ENCODE measurements at regions not wholly inside any gene's neighbourhood (a gene's known extent, or its start where the extent isn't known, plus 50 kb on each side); places are given as distances from the start of the nearest gene placed in this dataset.
A peak's percentile ranks its signal among the peaks of the same experiment; 100 is the strongest.
"Not testable (repeated sequence)": the region's sequence is repeated elsewhere in the genome, so short reads cannot be mapped to it uniquely, and the experiment has no call there.

- DNase-seq = peak; percentile 58 to 91 (median 78)
- intact Hi-C loops (cut with DNase I) = loop anchor here (10.0 kb wide), 2 partner anchors 125 to 535 kb away; partner anchors contain the start of gene TRIM13
These were observed 314.2 kb downstream of the DLEU7 start for GRCh38 chr13:50529154-50529882.

DNA sequence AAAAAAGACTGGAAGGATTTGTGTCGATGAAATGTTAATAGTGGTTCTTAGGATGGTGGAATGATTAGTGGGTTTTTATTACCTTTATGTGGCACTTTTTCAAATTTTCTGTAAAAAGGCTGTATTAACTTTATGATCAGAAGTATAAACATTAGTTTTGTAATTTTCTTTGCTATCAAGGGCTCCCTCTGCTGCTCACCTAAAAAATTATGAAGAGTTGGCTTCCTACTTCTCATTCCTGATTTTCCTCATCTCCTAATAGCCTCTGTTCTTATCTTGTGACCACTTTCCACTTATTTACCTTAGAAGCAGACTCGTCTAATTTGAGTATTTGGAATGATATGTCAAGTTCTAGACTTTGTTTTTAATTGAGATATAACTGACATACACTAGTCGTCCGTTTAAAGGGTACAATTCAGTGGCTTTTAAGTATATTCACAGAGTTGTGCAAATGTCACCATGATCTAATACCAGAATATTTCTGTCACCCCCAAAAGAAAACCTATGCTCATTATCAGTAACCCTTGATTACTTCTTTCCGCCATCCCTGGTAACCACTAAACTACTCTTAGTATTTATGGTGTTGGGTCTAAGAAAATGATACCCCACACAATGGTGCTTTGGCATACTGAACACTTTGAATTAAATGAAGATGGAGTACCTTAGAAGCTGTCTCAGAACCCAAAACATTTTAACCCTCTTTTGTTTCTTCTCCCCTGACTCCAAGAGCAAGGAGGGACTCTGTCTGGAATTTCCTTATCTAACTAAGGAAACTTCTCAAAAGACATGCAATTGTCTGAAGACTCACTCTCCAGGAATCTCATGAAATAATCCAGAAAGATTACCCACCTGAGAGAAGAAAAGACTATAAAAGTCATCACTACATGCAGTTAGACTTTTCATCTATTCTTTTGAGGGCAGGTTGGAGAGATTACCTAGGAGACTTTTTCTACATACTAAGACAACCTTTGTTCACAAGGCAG lies 311.3 kb downstream of the DLEU7 start:
- intact Hi-C loops (cut with DNase I) = loop anchor here (10.0 kb wide), 1 partner anchor 263 kb away; no protein-coding TSS in a partner anchor
- DNase-seq = peak in 3 of 42 donors; percentile 19 to 60 (median 59)

DNA sequence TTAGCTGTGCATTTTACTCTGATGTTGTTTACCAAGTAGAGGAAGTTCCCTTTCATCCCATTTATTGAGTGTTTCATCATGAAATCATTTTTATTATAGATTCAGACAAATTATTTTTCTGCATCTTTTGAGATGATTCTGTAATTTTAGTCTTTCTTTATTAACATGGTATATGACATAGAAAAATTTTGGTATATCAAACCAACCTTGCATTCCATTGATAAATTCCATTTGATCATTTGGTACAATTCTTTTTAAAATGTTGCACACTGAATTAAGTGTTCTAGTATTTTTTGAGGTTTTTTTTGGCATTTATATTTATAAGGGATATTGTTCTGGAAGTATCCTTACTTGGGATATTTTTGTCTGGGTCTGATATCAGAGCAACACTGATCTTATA lies 308.4 kb downstream of the DLEU7 start:
- DNase-seq = no peak
- intact Hi-C loops (cut with DNase I) = loop anchor here (10.0 kb wide), 1 partner anchor 260 kb away; no protein-coding TSS in a partner anchor

DNA sequence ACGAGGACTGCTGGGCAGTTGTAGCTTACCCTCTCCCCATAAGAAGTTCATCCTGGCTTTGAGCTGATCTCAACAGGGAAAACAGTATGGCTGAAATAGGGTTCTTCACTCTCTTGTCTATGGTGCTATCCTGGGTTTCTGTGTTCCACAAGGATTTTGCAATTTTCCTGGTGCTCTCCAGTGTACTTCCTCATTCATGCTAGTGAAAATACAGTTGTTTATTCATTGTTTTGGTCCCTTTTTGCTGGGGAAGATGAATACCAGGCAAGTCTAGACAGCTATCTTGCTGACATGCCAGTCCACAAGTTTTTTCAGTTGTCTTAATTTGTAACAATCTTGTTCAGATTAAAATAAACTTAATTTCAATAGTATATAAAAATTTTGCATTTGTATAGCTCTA lies 306.5 kb downstream of the DLEU7 start:
- intact Hi-C loops (cut with DNase I) = loop anchor here (10.0 kb wide), 1 partner anchor 258 kb away; no protein-coding TSS in a partner anchor
- DNase-seq = no peak

- no peak for DNase-seq
- intact Hi-C loops (cut with DNase I) = loop anchor here (10.0 kb wide), 1 partner anchor 255 kb away; no protein-coding TSS in a partner anchor
These were observed 303.5 kb downstream of the DLEU7 start for GRCh38 chr13:50539791-50540530.

GRCh38 chr13:50543141-50543540 lies 300.4 kb downstream of the DLEU7 start:
- intact Hi-C loops (cut with DNase I) = no loop called here
- no peak for DNase-seq

DNA sequence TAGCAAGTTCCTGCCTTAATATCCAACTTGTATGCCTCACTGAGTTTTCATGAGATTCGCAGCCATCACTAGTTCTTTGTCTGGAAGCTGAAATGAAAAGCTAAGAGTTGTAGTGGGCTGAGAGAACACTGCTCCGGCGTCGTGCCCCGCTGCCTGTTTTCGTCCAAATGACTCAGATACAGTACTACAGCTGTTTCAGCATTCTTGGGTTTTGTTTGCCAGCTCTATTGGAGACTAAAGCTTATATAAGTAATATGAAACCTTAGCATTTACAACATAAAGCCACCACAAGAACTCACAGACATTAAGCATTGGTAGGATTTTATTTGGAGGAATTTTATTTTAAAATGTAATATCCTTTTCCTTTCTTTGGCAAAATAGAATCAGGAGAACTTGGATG lies 299.7 kb downstream of the DLEU7 start:
- intact Hi-C loops (cut with DNase I) = no loop called here
- peak in 12 of 42 donors; percentile 3 to 57 (median 26) for DNase-seq

DNA sequence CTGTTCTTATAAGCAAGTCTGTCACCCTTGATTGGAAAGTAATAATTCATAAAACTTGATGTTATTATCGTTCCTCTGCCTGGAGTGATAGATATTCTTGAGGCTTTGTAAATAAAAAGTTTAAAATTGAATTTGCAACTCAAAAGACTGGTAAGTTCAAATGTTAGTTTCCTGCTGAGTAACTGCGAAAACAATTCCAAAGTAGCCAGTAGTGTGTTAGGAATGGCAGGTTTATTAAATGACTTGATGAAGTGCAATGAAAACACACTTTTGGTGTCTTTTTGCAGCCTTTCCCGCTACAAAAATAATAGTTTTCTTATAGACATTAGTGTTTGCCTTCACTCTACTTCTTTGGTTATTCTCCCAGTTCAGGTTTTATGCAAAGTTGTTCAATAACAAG lies 299.3 kb downstream of the DLEU7 start:
- DNase-seq = no peak
- intact Hi-C loops (cut with DNase I) = no loop called here

- DNase-seq; intact Hi-C loops (cut with DNase I): not testable (repeated sequence)
These were observed 296.3 kb downstream of the DLEU7 start for GRCh38 chr13:50547175-50547574.

DNA sequence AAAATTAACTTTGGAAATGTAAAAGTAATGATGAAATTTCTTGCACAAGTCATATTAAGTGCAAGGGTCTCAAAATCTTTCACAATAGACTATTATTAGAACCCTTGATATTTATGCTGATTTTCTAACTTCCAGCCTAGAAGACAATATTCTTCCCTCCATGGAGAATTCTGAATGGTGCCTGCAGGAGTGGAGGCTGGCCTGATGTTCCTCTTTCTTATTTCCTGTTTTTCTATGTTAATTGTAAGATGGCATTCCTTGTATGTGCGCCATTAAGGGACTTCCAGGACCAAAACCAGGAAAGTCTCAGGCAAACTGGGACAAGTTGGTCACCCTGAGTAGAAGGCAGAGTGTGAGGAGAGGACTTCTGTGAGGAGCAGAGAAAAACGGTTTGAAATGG lies 294.9 kb downstream of the DLEU7 start:
- intact Hi-C loops (cut with DNase I) = no loop called here
- DNase-seq = no peak

DNA sequence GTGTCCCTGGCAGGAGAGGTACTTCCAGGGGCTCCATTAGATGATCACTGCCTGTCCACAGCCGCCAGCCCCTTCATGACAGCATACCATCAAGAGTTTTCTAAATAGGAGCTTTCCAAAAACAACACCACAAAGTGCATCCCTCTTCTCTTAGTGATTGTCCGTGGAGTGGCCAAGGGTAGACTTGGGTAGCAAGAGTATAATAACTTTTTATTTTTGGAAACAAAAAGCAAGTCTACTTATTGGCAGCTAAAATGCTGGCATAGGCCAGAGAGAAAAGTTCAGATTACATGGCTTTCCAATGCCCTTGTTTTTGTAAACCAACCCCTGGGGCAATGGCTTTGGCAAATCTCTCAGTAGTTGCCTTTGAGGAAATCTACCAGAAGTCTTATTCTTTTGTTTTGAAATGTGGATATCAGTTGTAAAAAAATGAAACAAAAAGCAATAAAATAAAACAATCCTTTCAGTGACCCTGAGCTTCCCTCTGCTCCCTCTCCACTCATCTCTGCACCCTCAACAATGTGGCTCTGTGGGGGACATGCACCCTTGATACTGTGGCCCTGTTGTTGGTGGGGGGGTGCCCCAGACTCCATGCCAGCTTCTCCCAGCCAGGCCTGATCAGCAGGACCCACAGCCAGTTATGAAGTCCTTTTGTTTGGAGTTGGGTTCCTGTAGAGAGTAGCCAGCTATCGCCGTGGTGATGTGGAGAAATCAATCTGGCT lies 294.1 kb downstream of the DLEU7 start:
- DNase-seq = no peak
- intact Hi-C loops (cut with DNase I) = no loop called here

- intact Hi-C loops (cut with DNase I) = no loop called here
- no peak for DNase-seq
These were observed 293.3 kb downstream of the DLEU7 start for GRCh38 chr13:50550151-50550550.

GRCh38 chr13:50552424-50552966 lies 291.0 kb downstream of the DLEU7 start:
- intact Hi-C loops (cut with DNase I) = no loop called here
- no peak for DNase-seq

DNA sequence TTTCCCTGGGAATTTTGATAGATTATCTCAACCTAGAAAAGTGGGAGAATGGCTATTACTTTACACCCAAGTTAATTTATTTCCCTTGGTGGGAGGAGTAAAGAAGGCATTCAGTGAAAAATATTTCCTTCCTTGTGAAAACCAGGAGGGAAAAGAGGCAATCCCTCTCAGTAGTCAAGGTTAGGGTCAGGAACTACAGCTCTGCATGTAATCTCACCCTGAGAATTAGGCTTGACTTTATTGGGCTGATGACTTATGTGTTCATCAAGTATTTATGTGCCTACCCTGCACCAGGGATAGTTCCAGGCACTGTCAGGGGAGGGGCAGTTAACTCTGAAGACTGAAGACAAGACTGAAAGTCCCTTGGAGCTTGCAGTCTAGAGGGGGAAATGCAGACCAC lies 281.8 kb downstream of the DLEU7 start:
- intact Hi-C loops (cut with DNase I) = no loop called here
- DNase-seq = no peak

DNA sequence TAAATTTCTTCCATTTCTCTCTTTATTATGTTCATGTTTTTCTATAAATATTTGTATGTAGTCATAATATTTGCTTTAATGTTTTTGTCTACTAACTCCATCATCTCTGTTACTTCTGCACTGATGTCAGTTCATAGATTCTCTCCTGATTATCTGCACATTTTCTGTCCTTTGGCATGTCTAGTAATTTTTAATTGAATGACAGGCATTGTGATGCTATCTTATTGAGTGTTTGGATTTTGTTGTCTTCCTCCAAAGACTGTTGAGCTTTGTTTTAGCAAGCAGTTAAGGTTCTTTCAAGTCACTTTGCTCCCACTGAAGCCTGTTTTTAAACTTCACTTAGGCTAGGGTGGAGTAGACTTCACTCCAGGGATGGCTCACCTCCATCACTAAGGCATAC lies 276.8 kb downstream of the DLEU7 start:
- intact Hi-C loops (cut with DNase I) = no loop called here
- no peak for DNase-seq

GRCh38 chr13:50572129-50572528 lies 271.4 kb downstream of the DLEU7 start:
- intact Hi-C loops (cut with DNase I) = no loop called here
- no peak for DNase-seq

- intact Hi-C loops (cut with DNase I) = no loop called here
- DNase-seq = no peak
These were observed 270.4 kb downstream of the DLEU7 start for GRCh38 chr13:50573066-50573465.

GRCh38 chr13:50574731-50575130 lies 268.8 kb downstream of the DLEU7 start:
- intact Hi-C loops (cut with DNase I) = no loop called here
- DNase-seq = no peak

All from head of caudate nucleus (tissue), 42 donors.